Karpas-422 (cell line): ENCODE measurements at regions not wholly inside any gene's neighbourhood (a gene's known extent, or its start where the extent isn't known, plus 50 kb on each side); places are given as distances from the start of the nearest gene placed in this dataset.
"Not testable (repeated sequence)": the region's sequence is repeated elsewhere in the genome, so short reads cannot be mapped to it uniquely, and the experiment has no call there.

ENCODE experiments used
- DNase-seq: peaks from one replicate; pipeline ENCODE4 v3.0.0-alpha.2; 2015
- H2AFZ ChIP-seq: fragments of 200-600 bp; sonication (generic); 2 replicates; pipeline ENCODE4 v1.6.1; 2014; ENCODE audit warnings: antibody characterized with exemption, low read length, mixed read lengths
- H3K27ac ChIP-seq: fragments of 200-600 bp; sonication (generic); 2 replicates; pipeline ENCODE4 v1.5.1; 2014; ENCODE audit warnings: mild to moderate bottlenecking, low read length, moderate library complexity
- H3K27me3 ChIP-seq: fragments of 200-600 bp; sonication (generic); 2 replicates; pipeline ENCODE4 v1.6.1; 2014; ENCODE audit warnings: low read length, mixed read lengths
- H3K36me3 ChIP-seq: fragments of 200-600 bp; sonication (generic); 2 replicates; pipeline ENCODE4 v1.6.1; 2014; ENCODE audit warnings: low read length, mixed read lengths; ENCODE audit not compliant: insufficient read depth
- H3K4me1 ChIP-seq: fragments of 200-600 bp; sonication (generic); 2 replicates; pipeline ENCODE4 v1.6.1; 2014; ENCODE audit warnings: mild to moderate bottlenecking, low read length, mixed read lengths
- H3K4me2 ChIP-seq: fragments of 200-600 bp; sonication (generic); 2 replicates; pipeline ENCODE4 v1.6.1; 2014; ENCODE audit warnings: low read length, low read depth, mild to moderate bottlenecking; ENCODE audit not compliant: poor library complexity, severe bottlenecking
- H3K4me3 ChIP-seq: fragments of 200-600 bp; sonication (generic); 2 replicates; pipeline ENCODE4 v1.5.1; 2014; ENCODE audit warnings: mild to moderate bottlenecking, antibody characterized with exemption, low read length, mixed read lengths
- H3K79me2 ChIP-seq: fragments of 200-600 bp; sonication (generic); 2 replicates; pipeline ENCODE4 v1.6.1; 2014; ENCODE audit warnings: mild to moderate bottlenecking, low read length, mixed read lengths
- H3K9ac ChIP-seq: fragments of 200-600 bp; sonication (generic); 2 replicates; pipeline ENCODE4 v1.6.0; 2014; ENCODE audit warnings: low read length
- H3K9me2 ChIP-seq: fragments of 200-600 bp; sonication (generic), shearing (Covaris generic); replicated peaks from 2 replicates; pipeline ENCODE4 v1.6.0; 2014; ENCODE audit warnings: mild to moderate bottlenecking, low read length, moderate library complexity; ENCODE audit not compliant: insufficient read depth
- H3K9me3 ChIP-seq: fragments of 300-700, 200-600 bp; sonication (generic); 2 replicates; pipeline ENCODE4 v1.6.1; 2014; ENCODE audit warnings: low read length, mixed read lengths
- H4K20me1 ChIP-seq: fragments of 200-600 bp; sonication (generic); 2 replicates; pipeline ENCODE4 v1.6.1; 2014; ENCODE audit warnings: mild to moderate bottlenecking, antibody characterized with exemption, low read length, low read depth; ENCODE audit not compliant: insufficient read depth

GRCh38 chr6:21751608-21752007 lies 158.1 kb downstream of the SOX4 start:
- Histone ChIP-seq H2AFZ (no peak overlapping the region), H3K4me2 (no peak overlapping the region)

GRCh38 chr6:21752054-21752811 lies 158.7 kb downstream of the SOX4 start:
- Histone ChIP-seq H3K4me1 (peaks cover 5% of the 10 kb centered on the region; the same call in 1 of the 2 replicates), H3K36me3 (no peaks in the 10 kb centered on the region), H3K9me2 (no peaks in the 10 kb centered on the region), H3K4me3 (no peak overlapping the region), H3K9me3 (no peaks in the 10 kb centered on the region), H3K27me3 (no peaks in the 10 kb centered on the region), H3K9ac (no peak overlapping the region), H2AFZ (no peak overlapping the region), H4K20me1 (no peaks in the 10 kb centered on the region), H3K4me2 (no peak overlapping the region), H3K27ac (no peak overlapping the region), H3K79me2 (no peaks in the 10 kb centered on the region)
- DNase-seq, result no peak

More at GRCh38 chr6:21751608-21752007, 158.1 kb downstream of the SOX4 start:
- H3K9ac ChIP-seq, result no peak overlapping the region
- H3K4me3 ChIP-seq, result no peak overlapping the region
- H3K79me2 ChIP-seq, result no peaks in the 10 kb centered on the region
- H3K27ac ChIP-seq, result no peak overlapping the region
- H3K9me3 ChIP-seq, result no peaks in the 10 kb centered on the region
- peaks cover 5% of the 10 kb centered on the region; the same call in 1 of the 2 replicates for H3K4me1 ChIP-seq
- H3K9me2 ChIP-seq, result no peaks in the 10 kb centered on the region
- H3K27me3 ChIP-seq, result no peaks in the 10 kb centered on the region
- H4K20me1 ChIP-seq, result no peaks in the 10 kb centered on the region
- DNase-seq, result no peak
- no peaks in the 10 kb centered on the region for H3K36me3 ChIP-seq

GRCh38 chr6:21753241-21754108 lies 159.9 kb downstream of the SOX4 start:
- Histone ChIP-seq H3K9me3 (no peaks in the 10 kb centered on the region), H3K9ac (no peak overlapping the region), H3K27me3 (no peaks in the 10 kb centered on the region), H3K36me3 (no peaks in the 10 kb centered on the region), H3K4me3 (no peak overlapping the region), H4K20me1 (no peaks in the 10 kb centered on the region), H3K4me1 (peaks cover 4% of the 10 kb centered on the region; the same call in 1 of the 2 replicates), H2AFZ (no peak overlapping the region), H3K9me2 (no peaks in the 10 kb centered on the region), H3K79me2 (no peaks in the 10 kb centered on the region), H3K27ac (no peak overlapping the region), H3K4me2 (no peak overlapping the region)
- no peak for DNase-seq

GRCh38 chr6:21754891-21755290 lies 161.3 kb downstream of the SOX4 start:
- Histone ChIP-seq H3K36me3 (no peaks in the 10 kb centered on the region), H3K27ac (no peak overlapping the region), H3K9ac (no peak overlapping the region), H3K4me1 (no peaks in the 10 kb centered on the region), H3K4me3 (no peak overlapping the region), H3K79me2 (no peaks in the 10 kb centered on the region), H3K27me3 (no peaks in the 10 kb centered on the region), H4K20me1 (no peaks in the 10 kb centered on the region), H3K4me2 (no peak overlapping the region), H2AFZ (no peak overlapping the region), H3K9me2 (no peaks in the 10 kb centered on the region), H3K9me3 (no peaks in the 10 kb centered on the region)
- DNase-seq, result no peak

GRCh38 chr6:21756487-21756886 lies 162.9 kb downstream of the SOX4 start:
- no peak for DNase-seq
- H3K9me3 ChIP-seq, result no peaks in the 10 kb centered on the region

GRCh38 chr6:21757392-21757791 lies 163.8 kb downstream of the SOX4 start:
- DNase-seq, H3K4me3 ChIP-seq, H3K79me2 ChIP-seq, H3K4me1 ChIP-seq, H3K9ac ChIP-seq, H3K9me2 ChIP-seq, H3K9me3 ChIP-seq, H4K20me1 ChIP-seq, H3K4me2 ChIP-seq, H2AFZ ChIP-seq, H3K27me3 ChIP-seq, H3K27ac ChIP-seq, H3K36me3 ChIP-seq: not testable (repeated sequence)

More at GRCh38 chr6:21756487-21756886, 162.9 kb downstream of the SOX4 start:
- H3K27ac ChIP-seq, result no peak overlapping the region
- no peaks in the 10 kb centered on the region for H3K9me2 ChIP-seq
- H2AFZ ChIP-seq, result no peak overlapping the region
- H3K36me3 ChIP-seq, result no peaks in the 10 kb centered on the region
- no peak overlapping the region for H3K4me3 ChIP-seq
- no peaks in the 10 kb centered on the region for H4K20me1 ChIP-seq
- H3K4me2 ChIP-seq, result no peak overlapping the region
- H3K9ac ChIP-seq, result no peak overlapping the region
- no peaks in the 10 kb centered on the region for H3K27me3 ChIP-seq
- H3K79me2 ChIP-seq, result no peaks in the 10 kb centered on the region
- no peaks in the 10 kb centered on the region for H3K4me1 ChIP-seq

- H3K27me3 ChIP-seq, result no peaks in the 10 kb centered on the region
- H2AFZ ChIP-seq, result no peak overlapping the region
- H3K36me3 ChIP-seq, result no peaks in the 10 kb centered on the region
- H3K27ac ChIP-seq, result no peak overlapping the region
- H3K4me2 ChIP-seq, result no peak overlapping the region
- H3K4me1 ChIP-seq, result no peaks in the 10 kb centered on the region
- H3K9me2 ChIP-seq, result no peaks in the 10 kb centered on the region
- H3K9ac ChIP-seq, result no peak overlapping the region
- H3K9me3 ChIP-seq, result no peaks in the 10 kb centered on the region
- H3K79me2 ChIP-seq, result no peaks in the 10 kb centered on the region
- no peaks in the 10 kb centered on the region for H4K20me1 ChIP-seq
- no peak overlapping the region for H3K4me3 ChIP-seq
- DNase-seq, result no peak
Observed at GRCh38 chr6:21759721-21760120, 166.2 kb downstream of the SOX4 start.

GRCh38 chr6:21761053-21761730 lies 167.6 kb downstream of the SOX4 start:
- H3K9ac ChIP-seq, result not testable (repeated sequence)

More at GRCh38 chr6:21761053-21761730, 167.6 kb downstream of the SOX4 start:
- not testable (repeated sequence) for H3K4me3 ChIP-seq, H2AFZ ChIP-seq, H3K9me2 ChIP-seq, H3K27me3 ChIP-seq, H3K27ac ChIP-seq, H4K20me1 ChIP-seq, H3K4me1 ChIP-seq, H3K4me2 ChIP-seq, H3K36me3 ChIP-seq, H3K9me3 ChIP-seq, H3K79me2 ChIP-seq, DNase-seq
